ENCODE measurements at regions not wholly inside any gene's neighbourhood (a gene's known extent, or its start where the extent isn't known, plus 50 kb on each side); places are given as distances from the start of the nearest gene placed in this dataset.

- Mint-ChIP-seq H3K27ac (no peak overlapping the region), H3K9me3 (no peaks in the 10 kb centered on the region), H3K4me3 (no peak overlapping the region), H3K27me3 (ENCODE audit: insufficient read depth) (peaks cover 5% of the 10 kb centered on the region), H3K36me3 (ENCODE audit: low read depth) (no peaks in the 10 kb centered on the region), H3K4me1 (ENCODE audit: low read depth) (peaks cover 8% of the 10 kb centered on the region; the same call in 1 of the 2 replicates)
- no peak for TF ChIP-seq CTCF (IDR thresholded peaks at IDR 0.05)
- peak; percentile 49 for DNase-seq
These were observed 352.6 kb downstream of the SS18 start for GRCh38 chr18:25737710-25738311.

- Mint-ChIP-seq H3K27ac (no peak overlapping the region), H3K27me3 (ENCODE audit: insufficient read depth) (peaks cover 5% of the 10 kb centered on the region), H3K4me1 (ENCODE audit: low read depth) (peaks cover 8% of the 10 kb centered on the region; the same call in 1 of the 2 replicates), H3K36me3 (ENCODE audit: low read depth) (no peaks in the 10 kb centered on the region), H3K4me3 (no peak overlapping the region), H3K9me3 (no peaks in the 10 kb centered on the region)
- TF ChIP-seq CTCF (IDR thresholded peaks at IDR 0.05), result no peak
- DNase-seq, result no peak
These were observed 353.9 kb downstream of the SS18 start for GRCh38 chr18:25736516-25736915.

GRCh38 chr18:25735459-25735858 is 355.0 kb downstream of the SS18 start:
- H3K27ac Mint-ChIP-seq, result no peak overlapping the region
- no peaks in the 10 kb centered on the region; the same call in 1 of the 2 replicates for H3K9me3 Mint-ChIP-seq
- H3K4me1 Mint-ChIP-seq (ENCODE audit: low read depth), result peaks cover 8% of the 10 kb centered on the region; the same call in 1 of the 2 replicates
- H3K27me3 Mint-ChIP-seq (ENCODE audit: insufficient read depth), result peaks cover 5% of the 10 kb centered on the region
- no peak for TF ChIP-seq CTCF (IDR thresholded peaks at IDR 0.05)
- no peak for DNase-seq
- no peak overlapping the region for H3K4me3 Mint-ChIP-seq
- no peaks in the 10 kb centered on the region for H3K36me3 Mint-ChIP-seq (ENCODE audit: low read depth)

GRCh38 chr18:25734336-25734735 is 356.1 kb downstream of the SS18 start:
- no peak for TF ChIP-seq CTCF (IDR thresholded peaks at IDR 0.05)
- Mint-ChIP-seq H3K36me3 (ENCODE audit: low read depth) (no peaks in the 10 kb centered on the region), H3K9me3 (no peaks in the 10 kb centered on the region; the same call in 1 of the 2 replicates), H3K4me3 (no peak overlapping the region), H3K27ac (no peak overlapping the region), H3K4me1 (ENCODE audit: low read depth) (peaks cover 8% of the 10 kb centered on the region; the same call in 1 of the 2 replicates), H3K27me3 (ENCODE audit: insufficient read depth) (peaks cover 5% of the 10 kb centered on the region)
- no peak for DNase-seq

DNA sequence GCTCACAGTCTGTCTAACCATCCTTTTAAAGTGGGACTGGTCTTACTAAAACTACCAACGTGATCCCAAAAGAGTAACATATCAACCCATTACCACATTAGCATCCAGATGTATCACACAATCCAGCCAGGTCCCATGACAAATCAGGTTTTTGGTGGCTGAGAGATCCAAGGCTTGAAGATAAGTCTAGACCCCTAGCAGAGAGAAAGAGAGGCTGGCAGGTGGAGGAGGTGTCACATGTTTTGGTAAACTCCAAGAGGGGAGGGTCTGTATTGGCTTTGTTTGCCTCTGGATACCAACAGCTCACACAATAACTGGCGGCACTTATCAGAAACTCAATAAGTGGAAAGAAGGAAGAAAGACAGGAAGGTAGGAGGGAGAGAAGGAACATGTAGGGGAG is 357.6 kb downstream of the SS18 start:
- H3K4me3 Mint-ChIP-seq, result no peak overlapping the region
- peaks cover 5% of the 10 kb centered on the region for H3K27me3 Mint-ChIP-seq (ENCODE audit: insufficient read depth)
- no peak for DNase-seq
- peaks cover 6% of the 10 kb centered on the region; the same call in 1 of the 2 replicates for H3K4me1 Mint-ChIP-seq (ENCODE audit: low read depth)
- no peaks in the 10 kb centered on the region; the same call in 1 of the 2 replicates for H3K9me3 Mint-ChIP-seq
- no peak overlapping the region for H3K27ac Mint-ChIP-seq
- no peak for TF ChIP-seq CTCF (IDR thresholded peaks at IDR 0.05)
- no peaks in the 10 kb centered on the region for H3K36me3 Mint-ChIP-seq (ENCODE audit: low read depth)
